H9 (cell line): ENCODE measurements at regions not wholly inside any gene's neighbourhood (a gene's known extent, or its start where the extent isn't known, plus 50 kb on each side); places are given as distances from the start of the nearest gene placed in this dataset.

Experiments used
- DNase-seq: peaks from one replicate; pipeline ENCODE4 v3.0.0-alpha.2; 2017
- H2AFZ ChIP-seq: one replicate; pipeline ENCODE4 v1.6.1; 2013; ENCODE audit warnings: mild to moderate bottlenecking, low read length, control low read depth, moderate library complexity
- H2AK5ac ChIP-seq: 2 replicates; pipeline ENCODE4 v1.6.1; 2013; ENCODE audit warnings: low read length, control low read depth, mixed read lengths; ENCODE audit not compliant: insufficient read length
- H2BK120ac ChIP-seq: one replicate; pipeline ENCODE4 v1.6.1; 2013; ENCODE audit warnings: low read depth, mild to moderate bottlenecking, low read length, control low read depth, inconsistent platforms; ENCODE audit not compliant: poor library complexity, severe bottlenecking
- H2BK12ac ChIP-seq: 2 replicates; pipeline ENCODE4 v1.6.1; 2013; ENCODE audit warnings: low read length, control low read depth, mixed read lengths, low read depth; ENCODE audit not compliant: insufficient read length
- H2BK15ac ChIP-seq: 2 replicates; pipeline ENCODE4 v1.6.1; 2013; ENCODE audit warnings: low read depth, low read length, control low read depth
- H2BK20ac ChIP-seq: one replicate; pipeline ENCODE4 v1.6.1; 2013; ENCODE audit warnings: low read depth, mild to moderate bottlenecking, low read length, control low read depth, inconsistent platforms; ENCODE audit not compliant: poor library complexity, severe bottlenecking
- H2BK5ac ChIP-seq: 2 replicates; pipeline ENCODE4 v1.6.1; 2013; ENCODE audit warnings: low read length, control low read depth, mixed read lengths; ENCODE audit not compliant: insufficient read length
- H3K14ac ChIP-seq: 2 replicates; pipeline ENCODE4 v1.6.1; 2013; ENCODE audit warnings: low read length, control low read depth; ENCODE audit not compliant: insufficient read depth
- H3K18ac ChIP-seq: 2 replicates; pipeline ENCODE4 v1.6.1; 2013; ENCODE audit warnings: low read depth, mild to moderate bottlenecking, mixed read lengths, low read length, control low read depth; ENCODE audit not compliant: insufficient read length
- H3K23ac ChIP-seq: 2 replicates; pipeline ENCODE4 v1.6.1; 2013; ENCODE audit warnings: low read length, control low read depth, mixed read lengths, low read depth; ENCODE audit not compliant: insufficient read length
- H3K23me2 ChIP-seq: 2 replicates; pipeline ENCODE4 v1.6.1; 2013; ENCODE audit warnings: low read depth, mild to moderate bottlenecking, mixed read lengths, low read length, control low read depth; ENCODE audit not compliant: insufficient read length, poor library complexity, severe bottlenecking
- H3K27ac ChIP-seq: 2 replicates; pipeline ENCODE4 v1.5.1; 2013; ENCODE audit warnings: low read length, control low read depth, mixed read lengths, low read depth; ENCODE audit not compliant: insufficient read length
- H3K27me3 ChIP-seq: 2 replicates; pipeline ENCODE4 v1.6.1; 2013; ENCODE audit warnings: low read length, control low read depth, inconsistent platforms; ENCODE audit not compliant: insufficient read depth
- H3K4ac ChIP-seq: 2 replicates; pipeline ENCODE4 v1.6.1; 2013; ENCODE audit warnings: low read depth, mild to moderate bottlenecking, control low read depth, inconsistent platforms, low read length, moderate library complexity
- H3K4me1 ChIP-seq: 2 replicates; pipeline ENCODE4 v1.6.1; 2013; ENCODE audit warnings: low read length, control low read depth, inconsistent platforms; ENCODE audit not compliant: insufficient read depth
- H3K4me2 ChIP-seq: 2 replicates; pipeline ENCODE4 v1.6.1; 2013; ENCODE audit warnings: low read length, control low read depth, mixed read lengths; ENCODE audit not compliant: insufficient read length, insufficient read depth
- H3K56ac ChIP-seq: 2 replicates; pipeline ENCODE4 v1.6.1; 2013; ENCODE audit warnings: low read depth, mild to moderate bottlenecking, mixed read lengths, low read length, control low read depth; ENCODE audit not compliant: insufficient read length
- H3K79me1 ChIP-seq: 2 replicates; pipeline ENCODE4 v1.6.1; 2013; ENCODE audit warnings: low read depth, mild to moderate bottlenecking, moderate library complexity, low read length, control low read depth, inconsistent platforms; ENCODE audit not compliant: insufficient read depth, poor library complexity, severe bottlenecking
- H3K79me2 ChIP-seq: 2 replicates; pipeline ENCODE4 v1.6.1; 2013; ENCODE audit warnings: low read length, control low read depth, inconsistent platforms; ENCODE audit not compliant: insufficient read depth
- H3K9ac ChIP-seq: 2 replicates; pipeline ENCODE4 v1.6.1; 2013; ENCODE audit warnings: low read length, control low read depth, mixed read lengths; ENCODE audit not compliant: insufficient read length; ENCODE audit errors: extremely low read depth
- H3K9me3 ChIP-seq: one replicate; pipeline ENCODE4 v1.6.1; 2013; ENCODE audit warnings: low read depth, low read length, inconsistent platforms; ENCODE audit not compliant: control insufficient read depth
- H3T11ph ChIP-seq: one replicate; pipeline ENCODE4 v1.6.1; 2013; ENCODE audit warnings: mild to moderate bottlenecking, low read length, control low read depth, inconsistent platforms
- H4K20me1 ChIP-seq: one replicate; pipeline ENCODE4 v1.6.1; 2013; ENCODE audit not compliant: control insufficient read depth, insufficient read length, insufficient read depth
- H4K5ac ChIP-seq: 2 replicates; pipeline ENCODE4 v1.6.1; 2013; ENCODE audit warnings: low read depth, mild to moderate bottlenecking, mixed read lengths, low read length, control low read depth; ENCODE audit not compliant: insufficient read length
- H4K8ac ChIP-seq: replicated peaks from 2 replicates; pipeline ENCODE4 v1.6.1; 2013; ENCODE audit warnings: low read length, control low read depth, mixed read lengths, low read depth; ENCODE audit not compliant: insufficient read length
- H4K91ac ChIP-seq: 2 replicates; pipeline ENCODE4 v1.6.1; 2013; ENCODE audit warnings: low read depth, mild to moderate bottlenecking, moderate library complexity, mixed read lengths, low read length, control low read depth; ENCODE audit not compliant: insufficient read length
- H3K27ac Mint-ChIP-seq, 3 experiments: 2 replicates in 2 of 3; 3 replicates in 1 of 3; pipeline ENCODE4 v1.8.0; 2020 to 2021; ENCODE audit warnings: mixed read lengths in 3 of 3, mild to moderate bottlenecking in 1 of 3, moderate library complexity in 1 of 3
- H3K27me3 Mint-ChIP-seq: 2 replicates; pipeline ENCODE4 v1.8.0; 2021; ENCODE audit warnings: low read depth, mild to moderate bottlenecking, moderate library complexity, mixed read lengths
- H3K36me3 Mint-ChIP-seq, 3 experiments: 2 replicates in 2 of 3; 3 replicates in 1 of 3; pipeline ENCODE4 v1.8.0; 2020 to 2021; ENCODE audit warnings: low read depth in 3 of 3, mixed read lengths in 3 of 3; ENCODE audit not compliant: insufficient read depth in 1 of 3
- H3K4me1 Mint-ChIP-seq, 2 experiments: 2 replicates each; pipeline ENCODE4 v1.8.0; 2020; ENCODE audit warnings: mixed read lengths in 2 of 2
- H3K4me3 Mint-ChIP-seq, 2 experiments: 2 replicates in 1 of 2; 3 replicates in 1 of 2; pipeline ENCODE4 v1.8.0; 2020 to 2021; ENCODE audit warnings: mild to moderate bottlenecking in 2 of 2, mixed read lengths in 2 of 2, moderate library complexity in 1 of 2
- H3K9me3 Mint-ChIP-seq, 2 experiments: 2 replicates in 1 of 2; 3 replicates in 1 of 2; pipeline ENCODE4 v1.8.0; 2020; ENCODE audit warnings: mild to moderate bottlenecking in 2 of 2, mixed read lengths in 2 of 2, moderate library complexity in 1 of 2
- CTCF ChIP-seq: fragments of 200-600 bp; sonication (generic); conservative IDR thresholded peaks from 3 replicates; pipeline ENCODE4 v1.8.0; 2021; ENCODE audit warnings: antibody characterized with exemption, mild to moderate bottlenecking
- WGBS: extraction: QIAGEN DNeasy Blood & Tissue Kit; methylation state at CpG from one replicate; pipeline ENCODE4 v1.1.7; 2013; ENCODE audit warnings: missing lambda C conversion rate, low lambda C conversion rate, mixed read lengths; ENCODE audit not compliant: insufficient read length; ENCODE audit errors: extremely low coverage; 5-methylcytosine and 5-hydroxymethylcytosine counted together

GRCh38 chr15:95302809-95303208, 1027.7 kb upstream of the NR2F2 start:
- no peaks in the 10 kb centered on the region for H3K9me3 ChIP-seq
- no peak overlapping the region for H3K4ac ChIP-seq
- no peak overlapping the region for H4K91ac ChIP-seq
- no peak overlapping the region for H4K8ac ChIP-seq
- no peaks in the 10 kb centered on the region for H3K27me3 ChIP-seq
- H4K5ac ChIP-seq: no peak overlapping the region
- no peak for DNase-seq
- H3K27me3 Mint-ChIP-seq: no peaks in the 10 kb centered on the region
- H3K9me3 Mint-ChIP-seq: no peaks in the 10 kb centered on the region
- H3K23me2 ChIP-seq: no peaks in the 10 kb centered on the region
- H4K20me1 ChIP-seq: no peaks in the 10 kb centered on the region
- H2BK15ac ChIP-seq: no peak overlapping the region
- H3K79me1 ChIP-seq: no peaks in the 10 kb centered on the region
- peaks cover 0 to 6% of the 10 kb centered on the region in 2 experiments; a peak in 1 of 4 replicates for H3K4me1 Mint-ChIP-seq
- H3K79me2 ChIP-seq: no peaks in the 10 kb centered on the region
- no peak overlapping the region for H2BK5ac ChIP-seq
- H3K23ac ChIP-seq: no peak overlapping the region
- H2AK5ac ChIP-seq: no peak overlapping the region
- no peak overlapping the region for H3K27ac Mint-ChIP-seq
- H2BK120ac ChIP-seq: no peak overlapping the region
- no peak overlapping the region for H2AFZ ChIP-seq
- no peak overlapping the region for H3K56ac ChIP-seq
- H3K14ac ChIP-seq: no peak overlapping the region
- H2BK12ac ChIP-seq: no peak overlapping the region
- TF ChIP-seq CTCF: no peak
- no peak overlapping the region for H3K4me2 ChIP-seq
- H3K4me3 Mint-ChIP-seq: no peak overlapping the region
- WGBS: no CpG with 5 or more reads among the region's 6 CpGs
- H3K9ac ChIP-seq: no peak overlapping the region
- no peaks in the 10 kb centered on the region for H3K4me1 ChIP-seq
- H3K18ac ChIP-seq: no peak overlapping the region
- no peak overlapping the region for H3K27ac ChIP-seq
- H3T11ph ChIP-seq: no peak overlapping the region
- H2BK20ac ChIP-seq: no peak overlapping the region
- no peaks in the 10 kb centered on the region for H3K36me3 Mint-ChIP-seq
